Karpas-422 (cell line): ENCODE measurements at regions not wholly inside any gene's neighbourhood (a gene's known extent, or its start where the extent isn't known, plus 50 kb on each side); places are given as distances from the start of the nearest gene placed in this dataset.

Experiments used
- DNase-seq: peaks from one replicate; pipeline ENCODE4 v3.0.0-alpha.2; 2015
- H2AFZ ChIP-seq: fragments of 200-600 bp; sonication (generic); 2 replicates; pipeline ENCODE4 v1.6.1; 2014; ENCODE audit warnings: antibody characterized with exemption, low read length, mixed read lengths
- H3K27ac ChIP-seq: fragments of 200-600 bp; sonication (generic); 2 replicates; pipeline ENCODE4 v1.5.1; 2014; ENCODE audit warnings: mild to moderate bottlenecking, low read length, moderate library complexity
- H3K27me3 ChIP-seq: fragments of 200-600 bp; sonication (generic); 2 replicates; pipeline ENCODE4 v1.6.1; 2014; ENCODE audit warnings: low read length, mixed read lengths
- H3K36me3 ChIP-seq: fragments of 200-600 bp; sonication (generic); 2 replicates; pipeline ENCODE4 v1.6.1; 2014; ENCODE audit warnings: low read length, mixed read lengths; ENCODE audit not compliant: insufficient read depth
- H3K4me1 ChIP-seq: fragments of 200-600 bp; sonication (generic); 2 replicates; pipeline ENCODE4 v1.6.1; 2014; ENCODE audit warnings: mild to moderate bottlenecking, low read length, mixed read lengths
- H3K4me2 ChIP-seq: fragments of 200-600 bp; sonication (generic); 2 replicates; pipeline ENCODE4 v1.6.1; 2014; ENCODE audit warnings: low read length, low read depth, mild to moderate bottlenecking; ENCODE audit not compliant: poor library complexity, severe bottlenecking
- H3K4me3 ChIP-seq: fragments of 200-600 bp; sonication (generic); 2 replicates; pipeline ENCODE4 v1.5.1; 2014; ENCODE audit warnings: mild to moderate bottlenecking, antibody characterized with exemption, low read length, mixed read lengths
- H3K79me2 ChIP-seq: fragments of 200-600 bp; sonication (generic); 2 replicates; pipeline ENCODE4 v1.6.1; 2014; ENCODE audit warnings: mild to moderate bottlenecking, low read length, mixed read lengths
- H3K9ac ChIP-seq: fragments of 200-600 bp; sonication (generic); 2 replicates; pipeline ENCODE4 v1.6.0; 2014; ENCODE audit warnings: low read length
- H3K9me2 ChIP-seq: fragments of 200-600 bp; sonication (generic), shearing (Covaris generic); replicated peaks from 2 replicates; pipeline ENCODE4 v1.6.0; 2014; ENCODE audit warnings: mild to moderate bottlenecking, low read length, moderate library complexity; ENCODE audit not compliant: insufficient read depth
- H3K9me3 ChIP-seq: fragments of 300-700, 200-600 bp; sonication (generic); 2 replicates; pipeline ENCODE4 v1.6.1; 2014; ENCODE audit warnings: low read length, mixed read lengths
- H4K20me1 ChIP-seq: fragments of 200-600 bp; sonication (generic); 2 replicates; pipeline ENCODE4 v1.6.1; 2014; ENCODE audit warnings: mild to moderate bottlenecking, antibody characterized with exemption, low read length, low read depth; ENCODE audit not compliant: insufficient read depth

DNA sequence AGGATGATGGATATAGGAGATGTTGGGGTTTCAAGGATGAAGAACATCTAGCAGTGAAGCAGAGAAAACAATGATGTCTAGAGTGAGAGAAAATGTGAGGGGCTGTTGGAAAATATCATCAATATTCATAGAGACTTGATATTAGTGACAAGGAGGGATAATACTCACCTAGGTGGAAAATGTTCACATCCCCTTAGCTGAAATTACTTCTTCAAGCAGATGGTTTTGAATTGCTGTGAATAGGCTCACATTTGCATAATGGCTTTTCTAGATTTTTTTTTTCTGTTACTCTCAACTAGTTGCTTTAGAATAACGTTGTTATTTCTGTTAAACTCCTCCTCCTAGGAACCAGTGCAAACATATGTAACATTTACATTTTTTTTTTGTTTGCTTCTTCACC is 61.6 kb upstream of the MAP1B start:
- no peak overlapping the region for H3K4me3 ChIP-seq
- H3K9ac ChIP-seq = no peak overlapping the region
- no peaks in the 10 kb centered on the region for H3K9me3 ChIP-seq
- no peak overlapping the region for H2AFZ ChIP-seq
- no peak for DNase-seq
- H3K79me2 ChIP-seq = no peaks in the 10 kb centered on the region
- H3K9me2 ChIP-seq = no peaks in the 10 kb centered on the region
- peaks cover 7% of the 10 kb centered on the region for H3K4me1 ChIP-seq
- H3K36me3 ChIP-seq = no peaks in the 10 kb centered on the region
- no peaks in the 10 kb centered on the region for H3K27me3 ChIP-seq
- no peak overlapping the region for H3K27ac ChIP-seq
- no peak overlapping the region for H3K4me2 ChIP-seq
- H4K20me1 ChIP-seq = no peaks in the 10 kb centered on the region

DNA sequence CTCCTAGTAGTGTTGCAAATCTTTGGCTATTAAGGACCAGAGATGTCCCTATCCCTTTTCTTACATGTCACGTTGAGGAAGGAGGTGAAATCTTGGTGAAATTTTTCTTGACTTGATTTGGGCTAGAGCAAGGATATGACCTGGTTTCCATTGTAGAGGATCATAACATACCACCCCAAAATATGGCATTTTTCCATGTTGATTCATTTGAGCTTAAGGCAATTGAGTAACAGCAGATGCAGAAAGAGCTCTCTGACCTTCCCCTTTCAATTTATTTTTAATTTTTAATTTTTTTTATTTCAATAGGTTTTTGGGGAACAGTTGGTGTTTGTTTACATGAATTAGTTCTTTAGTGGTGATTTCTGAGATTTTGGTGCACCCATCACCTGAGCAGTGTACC is 61.2 kb upstream of the MAP1B start:
- Histone ChIP-seq H3K79me2 (no peaks in the 10 kb centered on the region), H3K4me3 (no peak overlapping the region)
- DNase-seq = no peak

DNA sequence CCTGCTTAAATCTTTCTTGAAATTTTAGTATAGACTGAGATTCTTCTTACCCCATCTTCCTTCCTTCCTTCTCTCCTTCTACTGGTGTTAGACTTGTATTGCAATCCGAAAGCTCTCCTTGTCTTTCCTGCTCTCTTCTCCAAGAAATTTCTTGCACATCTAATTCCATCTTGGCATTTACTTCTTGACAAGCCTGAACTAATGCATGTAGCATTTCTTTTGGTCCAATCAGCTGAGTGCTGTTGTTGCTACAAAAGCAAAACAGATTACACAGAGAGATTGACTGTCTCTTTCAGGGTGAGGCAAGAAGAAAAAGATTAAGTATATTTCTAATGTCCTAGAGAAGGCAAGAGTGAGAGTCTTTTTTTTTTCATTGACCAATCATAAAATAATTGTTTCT is 51.6 kb upstream of the MAP1B start:
- H4K20me1 ChIP-seq = no peaks in the 10 kb centered on the region
- H3K27ac ChIP-seq = no peak overlapping the region
- no peaks in the 10 kb centered on the region for H3K79me2 ChIP-seq
- no peak for DNase-seq
- H3K4me1 ChIP-seq = no peaks in the 10 kb centered on the region
- H3K9me3 ChIP-seq = no peaks in the 10 kb centered on the region
- H3K27me3 ChIP-seq = no peaks in the 10 kb centered on the region
- H3K9ac ChIP-seq = no peak overlapping the region
- H3K36me3 ChIP-seq = no peaks in the 10 kb centered on the region
- H3K9me2 ChIP-seq = no peaks in the 10 kb centered on the region
- no peak overlapping the region for H3K4me3 ChIP-seq
- H2AFZ ChIP-seq = no peak overlapping the region
- H3K4me2 ChIP-seq = no peak overlapping the region

More for the DNA sequence above, 61.2 kb upstream of the MAP1B start:
- Histone ChIP-seq H2AFZ (no peak overlapping the region), H3K9me3 (no peaks in the 10 kb centered on the region), H3K4me1 (peaks cover 7% of the 10 kb centered on the region), H3K36me3 (no peaks in the 10 kb centered on the region), H3K9me2 (no peaks in the 10 kb centered on the region), H3K27me3 (no peaks in the 10 kb centered on the region), H4K20me1 (no peaks in the 10 kb centered on the region), H3K9ac (no peak overlapping the region), H3K4me2 (no peak overlapping the region), H3K27ac (no peak overlapping the region)
